HepG2 (cell line): ENCODE measurements at regions not wholly inside any gene's neighbourhood (a gene's known extent, or its start where the extent isn't known, plus 50 kb on each side); places are given as distances from the start of the nearest gene placed in this dataset.

Experiments
- CENPBD1 ChIP-seq: sonication (generic); formaldehyde crosslinking; IDR thresholded peaks from 2 replicates; pipeline ENCODE4 v1.8.0; 2022; ENCODE audit warnings: missing genetic modification reagents, low read depth, mild to moderate bottlenecking, borderline replicate concordance
- FOXA3 ChIP-seq: IDR thresholded peaks from 2 replicates; pipeline ENCODE4 v1.6.1; 2016; ENCODE audit warnings: missing genetic modification reagents, missing compliant biosample characterization
- GATAD1 ChIP-seq: IDR thresholded peaks from 2 replicates; pipeline ENCODE4 v1.6.1; 2016; ENCODE audit warnings: missing genetic modification reagents, missing compliant biosample characterization
- HOMEZ ChIP-seq: IDR thresholded peaks from 2 replicates; pipeline ENCODE4 v1.6.1; 2016; ENCODE audit warnings: low read depth
- JUND ChIP-seq: sonication (generic); formaldehyde crosslinking; IDR thresholded peaks from 2 replicates; pipeline ENCODE4 v1.8.0; 2022; ENCODE audit warnings: mild to moderate bottlenecking, missing genetic modification reagents
- KMT2A ChIP-seq: sonication (generic); formaldehyde crosslinking; IDR thresholded peaks from 2 replicates; pipeline ENCODE4 v1.4.0; 2020; ENCODE audit warnings: missing genetic modification reagents
- KMT2B ChIP-seq: IDR thresholded peaks from 2 replicates; pipeline ENCODE4 v1.6.1; 2016; ENCODE audit warnings: missing genetic modification reagents, missing compliant biosample characterization
- MAFF ChIP-seq: IDR thresholded peaks from 2 replicates; pipeline ENCODE4 v1.6.1; 2011; ENCODE audit warnings: low read depth, low read length, improper control_type of control experiment
- NCOA5 ChIP-seq: sonication (generic); formaldehyde crosslinking; IDR thresholded peaks from 2 replicates; pipeline ENCODE4 v1.4.0; 2020; ENCODE audit warnings: missing genetic modification reagents
- NR2C2 ChIP-seq: sonication (generic); formaldehyde crosslinking; IDR thresholded peaks from 2 replicates; pipeline ENCODE4 v1.4.0; 2020; ENCODE audit warnings: missing genetic modification reagents, mild to moderate bottlenecking, moderate library complexity, borderline replicate concordance
- PRDM15 ChIP-seq: sonication (generic); formaldehyde crosslinking; IDR thresholded peaks from 2 replicates; pipeline ENCODE4 v1.4.0; 2020; ENCODE audit warnings: missing genetic modification reagents
- PTBP1 ChIP-seq: fragments of 200-400 bp; formaldehyde crosslinking; IDR thresholded peaks from 2 replicates; pipeline ENCODE4 v1.6.1; 2018; ENCODE audit warnings: low read length, low read depth; ENCODE audit not compliant: poor library complexity, severe bottlenecking
- RNF2 ChIP-seq: fragments of 450-650 bp; conservative IDR thresholded peaks from 2 replicates; pipeline ENCODE4 v1.6.1; 2016; ENCODE audit warnings: low read depth
- SALL1 ChIP-seq: sonication (generic); formaldehyde crosslinking; IDR thresholded peaks from 2 replicates; pipeline ENCODE4 v1.8.0; 2022; ENCODE audit warnings: mild to moderate bottlenecking, missing genetic modification reagents
- SIN3B ChIP-seq: fragments of 150-350 bp; IDR thresholded peaks from 2 replicates; pipeline ENCODE4 v1.6.1; 2014; ENCODE audit warnings: low read length
- SRSF9 ChIP-seq: fragments of 200-400 bp; formaldehyde crosslinking; IDR thresholded peaks from 2 replicates; pipeline ENCODE4 v1.6.1; 2018; ENCODE audit warnings: borderline replicate concordance, mild to moderate bottlenecking, low read depth, low read length; ENCODE audit not compliant: insufficient read depth, poor library complexity, severe bottlenecking
- U2AF2 ChIP-seq: fragments of 200-400 bp; formaldehyde crosslinking; IDR thresholded peaks from 2 replicates; pipeline ENCODE4 v1.6.1; 2017; ENCODE audit warnings: low read depth, mild to moderate bottlenecking, low read length
- ZBTB25 ChIP-seq: IDR thresholded peaks from 2 replicates; pipeline ENCODE4 v1.6.1; 2018; ENCODE audit warnings: missing genetic modification reagents
- ZGPAT ChIP-seq: IDR thresholded peaks from 2 replicates; pipeline ENCODE4 v1.6.1; 2016; ENCODE audit warnings: mild to moderate bottlenecking
- ZNF251 ChIP-seq: sonication (generic); formaldehyde crosslinking; IDR thresholded peaks from 2 replicates; pipeline ENCODE4 v1.9.0; 2021; ENCODE audit warnings: mild to moderate bottlenecking, missing genetic modification reagents
- ZNF446 ChIP-seq: sonication (generic); formaldehyde crosslinking; IDR thresholded peaks from 2 replicates; pipeline ENCODE4 v1.5.0; 2020; ENCODE audit warnings: mild to moderate bottlenecking, missing genetic modification reagents
- ZNF740 ChIP-seq: sonication (generic); formaldehyde crosslinking; IDR thresholded peaks from 2 replicates; pipeline ENCODE4 v1.4.0; 2020; ENCODE audit warnings: missing genetic modification reagents
- ZNF773 ChIP-seq: sonication (generic); formaldehyde crosslinking; IDR thresholded peaks from 2 replicates; pipeline ENCODE4 v1.4.0; 2020; ENCODE audit warnings: missing genetic modification reagents, borderline replicate concordance
- ZNF790 ChIP-seq: sonication (generic); formaldehyde crosslinking; IDR thresholded peaks from 2 replicates; pipeline ENCODE4 v1.8.0; 2022; ENCODE audit warnings: missing genetic modification reagents, mild to moderate bottlenecking, borderline replicate concordance

GRCh38 chr15:53447053-53447574 lies 312.3 kb downstream of the WDR72 start (continued):
- TF ChIP-seq ZNF446 (CRISPR knock-in tag), result no peak
- TF ChIP-seq MAFF, result no peak
- no peak for TF ChIP-seq SIN3B
- TF ChIP-seq PRDM15, result no peak
- TF ChIP-seq PTBP1, result no peak
- no peak for TF ChIP-seq CENPBD1 (CRISPR knock-in tag)
- TF ChIP-seq KMT2A, result no peak
- TF ChIP-seq HOMEZ (CRISPR knock-in tag), result no peak
- 0 out of 2 replicates have a peak, but pooled peaks have one; percentile 13 for TF ChIP-seq ZBTB25
- TF ChIP-seq ZGPAT (CRISPR knock-in tag), result no peak
- no peak for TF ChIP-seq KMT2B
- TF ChIP-seq ZNF790 (CRISPR knock-in tag), result no peak
- no peak for TF ChIP-seq ZNF773 (CRISPR knock-in tag)
- TF ChIP-seq JUND (CRISPR knock-in tag), result no peak
- TF ChIP-seq RNF2, result no peak
- TF ChIP-seq ZNF251 (CRISPR knock-in tag), result no peak
- no peak for TF ChIP-seq SRSF9
- TF ChIP-seq GATAD1, result no peak
- 0 out of 2 replicates have a peak, but pooled peaks have one; percentile 27 for TF ChIP-seq NR2C2
- TF ChIP-seq SALL1 (CRISPR knock-in tag), result no peak
- TF ChIP-seq ZNF740 (CRISPR knock-in tag), result no peak
- TF ChIP-seq U2AF2, result no peak
- TF ChIP-seq NCOA5 (CRISPR knock-in tag), result no peak
- peak; percentile 50; the same call in 1 of the 2 replicates for TF ChIP-seq FOXA3
